ENCODE measurements at regions not wholly inside any gene's neighbourhood (a gene's known extent, or its start where the extent isn't known, plus 50 kb on each side); places are given as distances from the start of the nearest gene placed in this dataset.

- no peak overlapping the region for H3K4me3 ChIP-seq (ENCODE audit: low read depth, low read length)
- DNase-seq (ENCODE audit: low read depth) = no peak
- TF ChIP-seq CTCF (IDR thresholded peaks at IDR 0.05; ENCODE audit: insufficient read depth, low read depth, low read length) = no peak
Measured at GRCh38 chr2:20140321-20141055, 84.4 kb downstream of the SDC1 start.

GRCh38 chr2:20139407-20140172 lies 85.3 kb downstream of the SDC1 start:
- no peak for TF ChIP-seq CTCF (IDR thresholded peaks at IDR 0.05; ENCODE audit: insufficient read depth, low read depth, low read length)
- no peak for DNase-seq (ENCODE audit: low read depth)
- no peak overlapping the region for H3K4me3 ChIP-seq (ENCODE audit: low read depth, low read length)

GRCh38 chr2:20138696-20139095 lies 86.2 kb downstream of the SDC1 start:
- no peak for DNase-seq (ENCODE audit: low read depth)
- no peak overlapping the region for H3K4me3 ChIP-seq (ENCODE audit: low read depth, low read length)
- no peak for TF ChIP-seq CTCF (IDR thresholded peaks at IDR 0.05; ENCODE audit: insufficient read depth, low read depth, low read length)

GRCh38 chr2:20137884-20138283 lies 86.5 kb upstream of the LAPTM4A start:
- no peak for DNase-seq (ENCODE audit: low read depth)
- TF ChIP-seq CTCF (IDR thresholded peaks at IDR 0.05; ENCODE audit: insufficient read depth, low read depth, low read length) = no peak
- H3K4me3 ChIP-seq (ENCODE audit: low read depth, low read length) = no peak overlapping the region

GRCh38 chr2:20137131-20137571 lies 85.7 kb upstream of the LAPTM4A start:
- no peak overlapping the region for H3K4me3 ChIP-seq (ENCODE audit: low read depth, low read length)
- no peak for TF ChIP-seq CTCF (IDR thresholded peaks at IDR 0.05; ENCODE audit: insufficient read depth, low read depth, low read length)
- no peak for DNase-seq (ENCODE audit: low read depth)

DNA sequence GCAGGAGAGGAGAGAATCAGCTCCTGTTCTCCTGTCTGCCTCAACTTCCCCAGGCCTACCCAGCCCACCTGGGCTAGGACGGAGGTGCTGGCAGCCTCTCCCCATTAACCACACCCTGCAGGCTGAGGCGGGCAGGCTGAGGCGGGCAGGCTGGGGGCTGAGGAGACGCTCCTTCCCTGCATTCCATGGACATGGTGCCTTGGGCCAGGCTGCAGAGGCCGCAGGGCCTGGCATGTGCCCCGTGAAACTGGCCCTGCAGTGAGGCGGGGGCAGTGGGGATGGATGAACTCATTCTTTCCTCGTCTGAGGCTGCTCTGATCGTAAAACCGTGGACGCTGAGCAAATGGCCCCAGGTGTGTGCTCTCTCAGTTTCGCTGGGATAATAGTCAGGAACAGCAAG lies 84.7 kb upstream of the LAPTM4A start:
- no peak overlapping the region for H3K4me3 ChIP-seq (ENCODE audit: low read depth, low read length)
- no peak for DNase-seq (ENCODE audit: low read depth)
- no peak for TF ChIP-seq CTCF (IDR thresholded peaks at IDR 0.05; ENCODE audit: insufficient read depth, low read depth, low read length)
